ENCODE measurements at regions not wholly inside any gene's neighbourhood (a gene's known extent, or its start where the extent isn't known, plus 50 kb on each side); places are given as distances from the start of the nearest gene placed in this dataset.

GRCh38 chr16:66212428-66212827 lies 154.1 kb upstream of the CDH5 start:
- TF ChIP-seq CTCF (conservative IDR thresholded peaks at IDR 0.05 in 1 of 2, IDR thresholded peaks at IDR 0.05 in 1 of 2; ENCODE audit: low read depth in 1 of 2, low read length in 2 of 2): no peak
- no peak for TF ChIP-seq EZH2 (IDR thresholded peaks at IDR 0.05; ENCODE audit: low read length, missing control alignments)
- DNase-seq (ENCODE audit: low read depth in 2 of 2): no peak
- Histone ChIP-seq H3K27me3 (ENCODE audit: control insufficient read depth, insufficient read depth, low read length) (no peaks in the 10 kb centered on the region), H3K79me2 (ENCODE audit: control insufficient read depth, insufficient read depth, low read length) (no peaks in the 10 kb centered on the region), H3K9me3 (ENCODE audit: control insufficient read depth, insufficient read depth, low read depth, low read length) (no peaks in the 10 kb centered on the region), H3K27ac (ENCODE audit: insufficient read depth, low read length) (no peak overlapping the region), H4K20me1 (ENCODE audit: control insufficient read depth, extremely low read depth, insufficient read depth, low read length) (no peaks in the 10 kb centered on the region), H3K4me2 (ENCODE audit: extremely low read depth, insufficient read depth, low read length) (no peak overlapping the region), H2AFZ (ENCODE audit: low read length) (no peak overlapping the region), H3K4me1 (ENCODE audit: control insufficient read depth, extremely low read depth, insufficient read depth, low read length) (no peaks in the 10 kb centered on the region), H3K36me3 (ENCODE audit: control insufficient read depth, insufficient read depth, low read length) (no peaks in the 10 kb centered on the region), H3K4me3 (replicated peaks in 1 of 4; ENCODE audit: control extremely low read depth in 1 of 4, insufficient read depth in 1 of 4, low read depth in 3 of 4, low read length in 4 of 4) (no peak overlapping the region), H3K9ac (ENCODE audit: insufficient read depth, low read length) (no peak overlapping the region)

GRCh38 chr16:66211651-66212050 lies 154.8 kb upstream of the CDH5 start:
- H3K4me1 ChIP-seq (ENCODE audit: control insufficient read depth, extremely low read depth, insufficient read depth, low read length): no peaks in the 10 kb centered on the region

GRCh38 chr16:66207883-66208265 lies 158.6 kb upstream of the CDH5 start:
- no peak for TF ChIP-seq EZH2 (IDR thresholded peaks at IDR 0.05; ENCODE audit: low read length, missing control alignments)
- no peak for TF ChIP-seq CTCF (conservative IDR thresholded peaks at IDR 0.05 in 1 of 2, IDR thresholded peaks at IDR 0.05 in 1 of 2; ENCODE audit: low read depth in 1 of 2, low read length in 2 of 2)
- Histone ChIP-seq H3K9me3 (ENCODE audit: control insufficient read depth, insufficient read depth, low read depth, low read length) (no peaks in the 10 kb centered on the region), H3K4me3 (replicated peaks in 1 of 4; ENCODE audit: control extremely low read depth in 1 of 4, insufficient read depth in 1 of 4, low read depth in 3 of 4, low read length in 4 of 4) (no peak overlapping the region), H3K4me1 (ENCODE audit: control insufficient read depth, extremely low read depth, insufficient read depth, low read length) (no peaks in the 10 kb centered on the region), H3K9ac (ENCODE audit: insufficient read depth, low read length) (no peak overlapping the region), H2AFZ (ENCODE audit: low read length) (no peak overlapping the region), H3K27me3 (ENCODE audit: control insufficient read depth, insufficient read depth, low read length) (no peaks in the 10 kb centered on the region), H3K27ac (ENCODE audit: insufficient read depth, low read length) (no peak overlapping the region), H3K79me2 (ENCODE audit: control insufficient read depth, insufficient read depth, low read length) (no peaks in the 10 kb centered on the region), H4K20me1 (ENCODE audit: control insufficient read depth, extremely low read depth, insufficient read depth, low read length) (no peaks in the 10 kb centered on the region), H3K36me3 (ENCODE audit: control insufficient read depth, insufficient read depth, low read length) (no peaks in the 10 kb centered on the region), H3K4me2 (ENCODE audit: extremely low read depth, insufficient read depth, low read length) (no peak overlapping the region)
- no peak for DNase-seq (ENCODE audit: low read depth in 2 of 2)

More at GRCh38 chr16:66211651-66212050, 154.8 kb upstream of the CDH5 start:
- H3K27me3 ChIP-seq (ENCODE audit: control insufficient read depth, insufficient read depth, low read length): no peaks in the 10 kb centered on the region
- no peak overlapping the region for H2AFZ ChIP-seq (ENCODE audit: low read length)
- H3K9ac ChIP-seq (ENCODE audit: insufficient read depth, low read length): no peak overlapping the region
- no peaks in the 10 kb centered on the region for H4K20me1 ChIP-seq (ENCODE audit: control insufficient read depth, extremely low read depth, insufficient read depth, low read length)
- no peaks in the 10 kb centered on the region for H3K9me3 ChIP-seq (ENCODE audit: control insufficient read depth, insufficient read depth, low read depth, low read length)
- H3K36me3 ChIP-seq (ENCODE audit: control insufficient read depth, insufficient read depth, low read length): no peaks in the 10 kb centered on the region
- H3K4me2 ChIP-seq (ENCODE audit: extremely low read depth, insufficient read depth, low read length): no peak overlapping the region
- DNase-seq (ENCODE audit: low read depth in 2 of 2): no peak
- TF ChIP-seq CTCF (conservative IDR thresholded peaks at IDR 0.05 in 1 of 2, IDR thresholded peaks at IDR 0.05 in 1 of 2; ENCODE audit: low read depth in 1 of 2, low read length in 2 of 2) (no peak), EZH2 (IDR thresholded peaks at IDR 0.05; ENCODE audit: low read length, missing control alignments) (no peak)
- no peak overlapping the region for H3K27ac ChIP-seq (ENCODE audit: insufficient read depth, low read length)
- no peaks in the 10 kb centered on the region for H3K79me2 ChIP-seq (ENCODE audit: control insufficient read depth, insufficient read depth, low read length)
- H3K4me3 ChIP-seq (replicated peaks in 1 of 4; ENCODE audit: control extremely low read depth in 1 of 4, insufficient read depth in 1 of 4, low read depth in 3 of 4, low read length in 4 of 4): no peak overlapping the region
